HAP-1 (cell line): ENCODE measurements at regions not wholly inside any gene's neighbourhood (a gene's known extent, or its start where the extent isn't known, plus 50 kb on each side); places are given as distances from the start of the nearest gene placed in this dataset.
"Not testable (repeated sequence)": the region's sequence is repeated elsewhere in the genome, so short reads cannot be mapped to it uniquely, and the experiment has no call there.

Experiments
- DNase-seq, 2 experiments: peaks; one replicate each; pipeline ENCODE4 v3.0.0-alpha.2; 2016 to 2020; ENCODE audit warnings: low spot score in 2 of 2
- H3K27me3 ChIP-seq: fragments of 250-450 bp; sonication (Bioruptor Pico); 2 replicates; pipeline ENCODE4 v1.5.1; 2020; ENCODE audit warnings: low read depth, mild to moderate bottlenecking, moderate library complexity
- H3K36me3 ChIP-seq: fragments of 250-450 bp; sonication (Bioruptor Pico); replicated peaks from 2 replicates; pipeline ENCODE4 v1.5.1; 2020; ENCODE audit warnings: mild to moderate bottlenecking
- H3K4me1 ChIP-seq: fragments of 250-450 bp; sonication (Bioruptor Pico); 2 replicates; pipeline ENCODE4 v1.5.1; 2020; ENCODE audit warnings: mild to moderate bottlenecking
- H3K4me3 ChIP-seq: fragments of 250-450 bp; sonication (Bioruptor Pico); 2 replicates; pipeline ENCODE4 v1.5.1; 2020; ENCODE audit warnings: mild to moderate bottlenecking, moderate library complexity
- H3K9me3 ChIP-seq: fragments of 250-450 bp; sonication (Bioruptor Pico); 2 replicates; pipeline ENCODE4 v1.5.1; 2020; ENCODE audit warnings: mild to moderate bottlenecking, moderate library complexity
- in situ Hi-C: fragments of 300-500 bp; cut with MboI; formaldehyde crosslinking; loops from 3 replicates; pipeline ENCODE4 v1.14.3; 2020; ENCODE audit warnings: low sequenced_read_pairs, inconsistent platforms, mixed read lengths

DNA sequence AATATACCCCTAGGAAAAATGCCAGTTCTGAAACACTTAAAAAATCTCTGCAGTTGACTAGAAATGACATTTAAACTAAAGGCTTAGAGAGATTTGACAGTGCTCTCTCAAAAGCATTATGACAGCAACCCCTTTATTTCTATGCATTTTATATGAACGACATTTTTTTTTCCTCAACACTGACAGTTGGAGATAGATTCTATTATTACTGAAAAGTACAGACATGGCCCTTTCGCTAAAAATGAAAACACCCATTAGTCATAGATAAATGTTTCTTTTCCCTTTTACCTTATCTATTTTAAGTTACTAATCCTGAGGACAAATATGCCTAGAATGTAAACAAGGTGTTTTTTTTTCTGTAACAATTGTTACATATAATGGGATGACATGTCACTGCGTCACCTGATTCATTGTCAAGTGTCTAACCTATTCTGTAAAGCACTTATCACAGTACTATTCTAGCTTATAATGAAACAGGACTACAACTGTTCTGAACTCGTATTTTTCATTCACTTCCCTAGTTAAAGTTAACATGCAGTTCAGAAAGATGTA, 1169.6 kb upstream of the CRIM1 start:
- H3K27me3 ChIP-seq = no peaks in the 10 kb centered on the region
- no peaks in the 10 kb centered on the region for H3K9me3 ChIP-seq
- no peak overlapping the region for H3K4me3 ChIP-seq
- H3K4me1 ChIP-seq = no peaks in the 10 kb centered on the region
- in situ Hi-C loops = no loop called here
- no peak for DNase-seq
- H3K36me3 ChIP-seq = no peaks in the 10 kb centered on the region

DNA sequence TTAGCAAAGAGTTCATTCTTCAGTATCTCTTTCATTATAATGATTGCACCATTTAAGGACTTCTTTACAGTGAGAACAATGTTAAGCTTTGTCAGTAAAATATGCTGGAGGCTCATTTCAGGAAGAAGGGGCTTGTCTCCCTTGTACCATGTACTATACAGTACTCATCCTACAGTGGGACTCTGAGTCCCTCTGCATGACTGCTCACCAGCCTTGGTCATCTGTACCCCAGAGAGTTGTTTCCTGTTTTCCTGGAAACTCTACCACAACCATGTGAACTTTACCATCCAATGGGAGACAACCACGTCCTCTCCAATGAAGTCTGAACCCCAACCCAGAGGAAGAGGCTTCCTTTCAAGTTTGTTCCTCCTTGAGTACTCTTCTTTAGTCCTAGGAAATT, 1171.1 kb upstream of the CRIM1 start:
- in situ Hi-C loops = no loop called here
- Histone ChIP-seq H3K4me3 (no peak overlapping the region), H3K9me3 (no peaks in the 10 kb centered on the region), H3K4me1 (no peaks in the 10 kb centered on the region), H3K27me3 (no peaks in the 10 kb centered on the region), H3K36me3 (no peaks in the 10 kb centered on the region)
- no peak for DNase-seq

DNA sequence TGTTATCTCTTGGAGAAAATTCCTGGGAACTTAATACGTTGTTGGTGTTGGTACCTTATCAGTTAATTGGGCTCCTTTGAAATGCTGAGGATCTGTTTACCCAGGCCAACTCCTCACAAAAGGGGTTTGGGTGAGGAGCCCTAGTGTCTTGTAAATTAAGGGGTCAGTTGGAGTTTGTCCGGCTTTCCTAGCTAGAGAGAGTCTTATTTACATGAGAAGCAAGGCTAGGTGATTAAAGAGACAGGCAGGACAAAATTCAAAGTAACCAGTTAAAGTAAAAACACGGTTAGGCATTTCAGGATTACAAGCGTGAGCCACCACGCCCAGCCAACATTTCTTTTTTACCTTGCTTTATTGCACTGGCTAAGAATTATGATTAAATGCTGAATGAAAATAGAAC, 1178.9 kb upstream of the CRIM1 start:
- H3K27me3 ChIP-seq, H3K4me1 ChIP-seq, in situ Hi-C loops, H3K9me3 ChIP-seq, H3K4me3 ChIP-seq, H3K36me3 ChIP-seq: not testable (repeated sequence)
- DNase-seq = peak; percentile 4 to 12

- in situ Hi-C loops = no loop called here
- H3K4me1 ChIP-seq = peaks cover 6% of the 10 kb centered on the region
- no peaks in the 10 kb centered on the region for H3K9me3 ChIP-seq
- no peaks in the 10 kb centered on the region for H3K36me3 ChIP-seq
- DNase-seq = no peak
- H3K27me3 ChIP-seq = no peaks in the 10 kb centered on the region
- no peak overlapping the region for H3K4me3 ChIP-seq
Observed at GRCh38 chr2:35174845-35175244, 1180.7 kb upstream of the CRIM1 start.

DNA sequence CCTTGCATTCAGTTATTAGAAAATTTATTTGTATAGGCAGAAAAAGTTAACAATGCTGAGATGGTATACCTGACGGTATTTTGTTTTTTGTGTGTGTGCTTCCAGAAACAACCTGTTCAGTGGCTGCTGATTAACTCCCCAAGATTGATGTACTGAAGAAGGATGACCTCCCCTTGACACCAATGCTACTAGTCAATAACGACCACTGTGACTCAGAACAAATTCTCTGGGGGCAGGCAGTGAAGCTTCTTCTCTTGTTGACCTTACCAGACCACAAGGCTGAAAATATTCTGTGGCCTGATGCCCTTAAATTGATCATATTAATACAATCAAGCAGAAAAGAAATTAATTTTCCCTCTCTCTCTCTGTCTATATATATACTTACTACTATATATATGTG, 1182.9 kb upstream of the CRIM1 start:
- Histone ChIP-seq H3K4me3 (no peak overlapping the region), H3K27me3 (no peaks in the 10 kb centered on the region), H3K36me3 (no peaks in the 10 kb centered on the region), H3K9me3 (no peaks in the 10 kb centered on the region), H3K4me1 (peaks cover 6% of the 10 kb centered on the region)
- in situ Hi-C loops = no loop called here
- DNase-seq = no peak

DNA sequence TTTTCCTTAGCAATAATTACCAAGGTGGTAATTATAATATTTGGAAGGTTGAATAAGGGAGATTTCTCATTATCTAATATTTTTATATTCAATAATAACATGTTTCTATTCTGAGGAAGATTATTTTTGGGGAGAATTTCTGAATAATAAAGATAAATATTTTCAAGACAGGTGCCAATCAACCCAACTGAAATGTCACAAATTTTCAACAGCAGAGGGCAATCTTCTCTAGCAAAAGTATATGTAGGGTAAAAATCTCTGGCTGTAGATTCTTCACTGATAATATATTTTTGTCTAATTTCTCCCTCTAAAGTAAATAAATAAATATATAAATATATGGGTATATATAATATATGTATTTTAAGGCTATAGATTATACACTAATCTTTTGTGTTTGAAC, 1187.2 kb upstream of the CRIM1 start:
- in situ Hi-C loops = no loop called here
- Histone ChIP-seq H3K27me3 (no peaks in the 10 kb centered on the region), H3K4me1 (no peaks in the 10 kb centered on the region), H3K36me3 (no peaks in the 10 kb centered on the region), H3K4me3 (no peak overlapping the region), H3K9me3 (no peaks in the 10 kb centered on the region)
- peak in 1 of 2 experiments; percentile 4 for DNase-seq

GRCh38 chr2:35163948-35164347, 1191.6 kb upstream of the CRIM1 start:
- DNase-seq = no peak
- Histone ChIP-seq H3K36me3 (no peaks in the 10 kb centered on the region), H3K4me1 (no peaks in the 10 kb centered on the region), H3K27me3 (no peaks in the 10 kb centered on the region), H3K4me3 (no peak overlapping the region), H3K9me3 (no peaks in the 10 kb centered on the region)
- in situ Hi-C loops = no loop called here

DNA sequence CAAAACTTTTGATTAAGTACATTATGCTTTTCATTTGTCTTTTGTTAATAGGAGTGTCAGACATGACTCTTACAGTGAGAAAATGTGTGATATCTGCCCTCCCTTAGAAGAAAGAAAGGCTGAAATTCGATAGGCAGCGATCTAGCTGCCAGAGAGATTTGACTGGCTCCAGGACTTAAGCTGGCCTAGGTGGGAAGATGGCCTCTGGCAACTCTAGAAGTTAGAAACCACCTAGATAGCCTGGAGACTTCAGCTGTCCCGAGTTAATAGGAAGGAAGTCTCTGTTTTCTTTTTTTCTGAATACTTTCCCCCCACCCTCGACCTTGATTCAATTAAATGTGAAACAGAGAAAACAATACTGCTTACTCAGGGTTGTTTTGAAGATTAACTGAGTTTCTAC, 1194.7 kb upstream of the CRIM1 start:
- no peak overlapping the region for H3K4me3 ChIP-seq

GRCh38 chr2:35125871-35126270, 1229.7 kb upstream of the CRIM1 start:
- Histone ChIP-seq H3K36me3 (no peaks in the 10 kb centered on the region), H3K27me3 (no peaks in the 10 kb centered on the region), H3K4me1 (no peaks in the 10 kb centered on the region), H3K9me3 (no peaks in the 10 kb centered on the region), H3K4me3 (no peak overlapping the region)
- in situ Hi-C loops = no loop called here
- no peak for DNase-seq

More for the DNA sequence above, 1194.7 kb upstream of the CRIM1 start:
- in situ Hi-C loops = no loop called here
- H3K9me3 ChIP-seq = no peaks in the 10 kb centered on the region
- no peaks in the 10 kb centered on the region for H3K27me3 ChIP-seq
- no peak for DNase-seq
- no peaks in the 10 kb centered on the region for H3K36me3 ChIP-seq
- H3K4me1 ChIP-seq = no peaks in the 10 kb centered on the region

DNA sequence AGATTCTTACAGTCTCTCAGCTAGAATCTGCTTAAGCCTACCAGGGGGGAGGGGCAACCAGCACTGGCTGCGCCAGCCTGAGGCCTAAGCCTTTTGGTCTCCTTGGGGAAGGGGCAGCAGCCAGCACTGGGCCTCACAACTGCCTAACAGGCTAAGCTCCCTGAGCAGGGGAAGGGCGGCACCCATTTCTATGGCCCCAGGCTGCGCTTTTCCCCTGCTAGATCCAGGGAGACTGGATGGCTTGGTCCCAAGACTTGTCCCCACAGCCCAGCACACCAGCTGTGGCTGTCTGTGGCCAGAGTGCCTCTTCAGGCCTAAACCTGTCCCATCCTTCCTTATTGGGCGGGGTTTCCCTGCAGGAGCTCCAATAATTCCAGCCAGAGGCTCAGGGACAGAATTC, 1230.3 kb upstream of the CRIM1 start:
- H3K36me3 ChIP-seq = no peaks in the 10 kb centered on the region
- no peaks in the 10 kb centered on the region for H3K27me3 ChIP-seq
- no peak for DNase-seq
- H3K4me1 ChIP-seq = no peaks in the 10 kb centered on the region
- no peak overlapping the region for H3K4me3 ChIP-seq
- no peaks in the 10 kb centered on the region for H3K9me3 ChIP-seq
- in situ Hi-C loops = no loop called here

GRCh38 chr2:35116151-35116550, 1239.4 kb upstream of the CRIM1 start:
- H3K27me3 ChIP-seq = no peaks in the 10 kb centered on the region
- in situ Hi-C loops = no loop called here

GRCh38 chr2:35114765-35115164, 1240.8 kb upstream of the CRIM1 start:
- Histone ChIP-seq H3K36me3 (no peaks in the 10 kb centered on the region), H3K27me3 (no peaks in the 10 kb centered on the region), H3K9me3 (no peaks in the 10 kb centered on the region), H3K4me1 (no peaks in the 10 kb centered on the region), H3K4me3 (no peak overlapping the region)
- DNase-seq = no peak
- in situ Hi-C loops = no loop called here

More at GRCh38 chr2:35116151-35116550, 1239.4 kb upstream of the CRIM1 start:
- no peak for DNase-seq
- Histone ChIP-seq H3K36me3 (no peaks in the 10 kb centered on the region), H3K4me3 (no peak overlapping the region), H3K9me3 (no peaks in the 10 kb centered on the region), H3K4me1 (no peaks in the 10 kb centered on the region)

DNA sequence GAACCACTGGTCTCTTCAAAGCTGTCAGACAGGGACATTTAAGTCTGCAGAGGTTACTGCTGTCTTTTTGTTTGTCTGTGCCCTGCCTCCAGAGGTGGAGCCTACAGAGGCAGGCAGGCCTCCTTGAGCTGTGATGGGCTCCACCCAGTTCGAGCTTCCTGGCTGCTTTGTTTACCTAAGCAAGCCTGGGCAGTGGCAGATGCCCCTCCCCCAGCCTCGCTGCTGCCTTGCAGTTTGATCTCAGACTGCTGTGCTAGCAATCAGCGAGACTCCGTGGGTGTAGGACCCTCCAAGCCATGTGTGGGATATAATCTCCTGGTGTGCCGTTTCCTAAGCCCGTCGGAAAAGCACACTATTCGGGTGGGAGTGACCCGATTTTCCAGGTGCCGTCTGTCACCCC, 1243.2 kb upstream of the CRIM1 start:
- in situ Hi-C loops, DNase-seq, H3K36me3 ChIP-seq, H3K27me3 ChIP-seq, H3K4me1 ChIP-seq, H3K9me3 ChIP-seq, H3K4me3 ChIP-seq: not testable (repeated sequence)

GRCh38 chr2:35104309-35104708, 1251.3 kb upstream of the CRIM1 start:
- Histone ChIP-seq H3K4me3 (no peak overlapping the region), H3K27me3 (no peaks in the 10 kb centered on the region), H3K36me3 (no peaks in the 10 kb centered on the region), H3K9me3 (no peaks in the 10 kb centered on the region), H3K4me1 (no peaks in the 10 kb centered on the region)
- no peak for DNase-seq
- in situ Hi-C loops = no loop called here

DNA sequence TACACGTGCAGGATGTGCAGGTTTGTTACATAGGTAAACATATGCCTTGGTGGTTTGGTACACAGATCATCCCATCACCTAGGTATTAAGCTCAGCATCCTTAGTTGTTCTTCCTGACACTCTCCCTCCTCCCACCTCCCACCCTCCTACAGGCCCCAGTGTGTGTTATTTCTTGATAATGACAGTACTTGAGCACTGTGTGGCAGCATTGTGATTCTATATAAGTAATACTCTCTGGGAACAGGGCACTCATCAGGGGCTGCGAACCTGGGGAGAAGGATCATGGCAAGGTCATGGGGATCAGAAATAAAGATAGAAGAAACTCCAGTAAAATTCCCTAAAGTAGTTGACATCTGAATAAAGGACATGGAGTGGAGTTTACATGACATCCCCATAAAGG, 1256.2 kb upstream of the CRIM1 start:
- Histone ChIP-seq H3K4me1 (no peaks in the 10 kb centered on the region), H3K36me3 (no peaks in the 10 kb centered on the region), H3K4me3 (no peak overlapping the region), H3K27me3 (no peaks in the 10 kb centered on the region), H3K9me3 (no peaks in the 10 kb centered on the region)
- DNase-seq = no peak
- in situ Hi-C loops = no loop called here
